Breast epithelium (tissue), 4 donors: ENCODE measurements at regions not wholly inside any gene's neighbourhood (a gene's known extent, or its start where the extent isn't known, plus 50 kb on each side); places are given as distances from the start of the nearest gene placed in this dataset.

Source experiments
- DNase-seq, 2 donors: peaks; one replicate each; pipeline ENCODE4 v3.0.0-alpha.2; 2019; ENCODE audit warnings: low spot score in 2 of 2
- H3K27ac ChIP-seq, 2 donors: fragments of 200-600 bp; sonication (generic) in 1 of 2; one replicate each; pipeline ENCODE4 v1.5.1; 2016 to 2019; ENCODE audit warnings: mild to moderate bottlenecking in 1 of 2
- H3K27me3 ChIP-seq, 2 donors: fragments of 200-600 bp; sonication (generic) in 1 of 2; one replicate each; pipeline versions ENCODE4 v1.5.1 to v1.6.0; 2017 to 2019; ENCODE audit warnings: control low read depth in 1 of 2, mild to moderate bottlenecking in 1 of 2
- H3K36me3 ChIP-seq: fragments of 200-600 bp; one replicate; pipeline ENCODE4 v1.5.1; 2019
- H3K4me1 ChIP-seq, 2 donors: fragments of 200-600 bp; sonication (generic); one replicate each; pipeline ENCODE4 v1.5.1; 2016 to 2019; ENCODE audit warnings: control low read depth in 1 of 2
- H3K4me3 ChIP-seq, 3 donors: fragments of 200-600 bp; sonication (generic); 1 replicate in 2 of 3; 2 replicates in 1 of 3; pipeline ENCODE4 v1.5.1; 2016 to 2019; ENCODE audit warnings: mild to moderate bottlenecking in 3 of 3, moderate library complexity in 2 of 3
- H3K9me3 ChIP-seq, 2 donors: fragments of 200-600 bp; sonication (generic) in 1 of 2; one replicate each; pipeline ENCODE4 v1.5.1; 2016 to 2019; ENCODE audit warnings: control low read depth in 1 of 2
- POLR2A ChIP-seq: fragments of 450-650 bp; IDR thresholded peaks from one replicate; pipeline ENCODE4 v1.6.1; 2016; ENCODE audit warnings: antibody characterized with exemption, mild to moderate bottlenecking, moderate library complexity
- POLR2AphosphoS5 ChIP-seq, 3 donors: sonication (generic); formaldehyde crosslinking; IDR thresholded peaks; one replicate each; pipeline ENCODE4 v1.6.1; 2017; ENCODE audit warnings: antibody characterized with exemption in 3 of 3
- intact Hi-C: fragments of 100-400 bp; cut with DNase I; formaldehyde crosslinking; loops from one replicate; pipeline ENCODE4 v1.15.1; 2023; ENCODE audit warnings: low total_unique reads
- TF ChIP-seq, protein P1 (sequence below), 3 donors: fragments of 450-650 bp; IDR thresholded peaks; one replicate each; pipeline ENCODE4 v1.5.1; 2016 to 2017; ENCODE audit warnings: antibody characterized with exemption in 3 of 3, mild to moderate bottlenecking in 3 of 3, moderate library complexity in 3 of 3

DNA sequence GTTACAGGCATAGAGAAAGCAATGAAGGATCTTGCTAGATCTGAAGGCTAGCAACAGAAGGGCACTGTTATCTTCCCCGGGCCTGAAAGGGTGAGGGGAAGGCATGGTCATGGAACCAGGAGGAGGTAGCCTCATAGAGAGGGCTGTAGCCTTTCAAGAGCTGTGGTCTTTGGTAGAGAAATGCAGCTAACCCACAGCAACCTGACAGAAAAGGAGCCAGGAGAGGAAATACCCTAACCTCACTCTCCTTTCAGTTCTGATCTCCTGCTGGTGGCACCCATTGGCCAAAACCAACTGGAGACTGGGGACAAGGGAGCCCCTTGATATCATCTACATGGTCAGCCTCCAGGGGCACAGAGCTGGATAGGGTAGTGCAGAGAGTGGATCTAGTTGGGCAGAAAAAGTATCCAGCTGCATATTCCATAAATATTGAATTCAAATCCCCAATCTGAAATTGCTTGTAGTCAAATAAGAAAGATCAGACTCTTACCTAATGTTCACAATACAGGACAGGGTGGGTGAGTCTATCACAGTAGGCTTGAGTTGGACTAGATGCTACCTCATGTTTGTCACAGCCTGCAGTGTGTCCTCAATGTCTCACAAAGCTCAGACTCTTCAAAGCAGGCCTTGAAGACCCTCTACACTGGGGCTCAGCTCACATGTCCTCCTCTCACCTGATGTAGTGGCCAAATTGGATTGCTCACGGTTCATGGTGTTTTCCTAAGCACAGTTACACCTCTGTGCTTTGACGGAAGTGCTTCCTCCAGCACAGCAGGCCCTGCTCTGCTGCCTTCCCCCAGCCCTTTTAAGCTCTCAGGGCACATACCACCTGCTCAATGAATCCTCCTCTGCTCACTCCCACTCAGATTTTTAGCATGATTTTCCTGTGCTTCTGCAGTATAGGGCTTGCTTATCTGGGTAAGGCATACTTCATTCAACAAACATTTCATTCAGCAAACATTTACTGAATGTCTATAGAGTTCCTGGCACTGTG, 74.1 kb upstream of the JUN start:
- Histone ChIP-seq H3K27ac (no peak overlapping the region), H3K4me3 (no peak overlapping the region), H3K9me3 (no peaks in the 10 kb centered on the region), H3K36me3 (no peaks in the 10 kb centered on the region), H3K27me3 (no peaks in the 10 kb centered on the region), H3K4me1 (no peaks in the 10 kb centered on the region)
- intact Hi-C loops = no loop called here
- TF ChIP-seq POLR2A = no peak
- TF ChIP-seq POLR2AphosphoS5 (IDR thresholded peaks at IDR 0.05) = no peak
- TF ChIP-seq, protein P1, sequence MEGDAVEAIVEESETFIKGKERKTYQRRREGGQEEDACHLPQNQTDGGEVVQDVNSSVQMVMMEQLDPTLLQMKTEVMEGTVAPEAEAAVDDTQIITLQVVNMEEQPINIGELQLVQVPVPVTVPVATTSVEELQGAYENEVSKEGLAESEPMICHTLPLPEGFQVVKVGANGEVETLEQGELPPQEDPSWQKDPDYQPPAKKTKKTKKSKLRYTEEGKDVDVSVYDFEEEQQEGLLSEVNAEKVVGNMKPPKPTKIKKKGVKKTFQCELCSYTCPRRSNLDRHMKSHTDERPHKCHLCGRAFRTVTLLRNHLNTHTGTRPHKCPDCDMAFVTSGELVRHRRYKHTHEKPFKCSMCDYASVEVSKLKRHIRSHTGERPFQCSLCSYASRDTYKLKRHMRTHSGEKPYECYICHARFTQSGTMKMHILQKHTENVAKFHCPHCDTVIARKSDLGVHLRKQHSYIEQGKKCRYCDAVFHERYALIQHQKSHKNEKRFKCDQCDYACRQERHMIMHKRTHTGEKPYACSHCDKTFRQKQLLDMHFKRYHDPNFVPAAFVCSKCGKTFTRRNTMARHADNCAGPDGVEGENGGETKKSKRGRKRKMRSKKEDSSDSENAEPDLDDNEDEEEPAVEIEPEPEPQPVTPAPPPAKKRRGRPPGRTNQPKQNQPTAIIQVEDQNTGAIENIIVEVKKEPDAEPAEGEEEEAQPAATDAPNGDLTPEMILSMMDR (IDR thresholded peaks at IDR 0.05) = no peak
- DNase-seq = no peak

DNA sequence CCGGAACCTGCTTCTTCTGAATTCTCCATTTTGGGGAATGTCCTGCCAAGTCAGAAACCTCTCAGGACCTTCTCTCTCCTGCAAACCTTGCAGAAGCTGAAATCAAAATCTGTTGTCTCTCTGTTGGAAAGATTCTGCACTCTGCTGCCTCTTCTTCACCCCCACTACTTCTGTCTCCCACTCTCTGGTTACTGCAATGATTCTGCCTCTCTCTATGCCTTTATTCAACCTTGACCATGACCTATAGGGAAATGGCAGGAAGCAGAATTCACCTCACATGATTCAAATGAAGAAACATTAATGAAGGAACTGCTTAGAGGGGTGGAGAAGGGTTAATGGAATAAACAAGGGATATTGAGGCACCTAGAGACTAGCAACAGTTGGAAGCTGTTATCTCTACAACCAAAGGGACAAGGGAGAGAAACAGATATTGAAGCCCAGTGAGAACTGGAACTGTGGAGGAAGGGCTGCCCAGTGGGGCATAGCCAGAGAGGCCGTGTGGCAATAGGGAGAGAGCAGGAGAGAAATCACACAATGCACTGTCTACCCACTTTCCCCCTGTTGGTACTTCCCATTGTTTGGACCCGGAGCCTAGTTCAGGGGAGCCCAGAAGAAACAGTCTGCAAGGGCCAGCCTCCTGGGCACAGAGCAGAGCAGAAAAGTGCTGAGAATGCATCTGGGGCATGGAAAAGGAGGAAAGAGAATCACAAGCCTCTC, 76.1 kb upstream of the JUN start:
- Histone ChIP-seq H3K27ac (no peak overlapping the region), H3K9me3 (no peaks in the 10 kb centered on the region), H3K36me3 (no peaks in the 10 kb centered on the region), H3K27me3 (no peaks in the 10 kb centered on the region), H3K4me3 (no peak overlapping the region), H3K4me1 (no peaks in the 10 kb centered on the region)
- intact Hi-C loops = no loop called here
- no peak for DNase-seq
- TF ChIP-seq POLR2A (no peak), POLR2AphosphoS5 (IDR thresholded peaks at IDR 0.05) (no peak)
- TF ChIP-seq, protein P1 (IDR thresholded peaks at IDR 0.05) = no peak

DNA sequence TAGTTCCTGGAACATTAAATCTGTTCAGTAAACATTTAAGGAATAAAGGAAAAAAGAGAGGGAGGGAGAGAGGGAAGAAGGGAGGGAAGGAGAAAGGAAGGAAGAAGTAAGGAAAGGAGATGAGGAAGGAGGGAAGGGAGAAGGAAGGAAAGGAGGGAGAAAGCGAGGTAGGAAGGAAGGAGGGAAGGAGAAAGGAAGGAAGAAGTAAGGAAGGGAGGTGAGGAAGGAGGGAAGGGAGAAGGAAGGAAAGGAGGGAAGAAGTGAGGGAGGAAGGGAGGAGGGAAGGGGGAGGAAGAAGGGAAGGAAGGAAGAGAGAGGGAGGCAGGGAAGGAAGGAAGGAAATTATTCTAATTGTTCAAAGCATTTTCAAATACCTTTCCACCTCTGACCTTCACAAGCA, 77.2 kb upstream of the JUN start:
- Histone ChIP-seq H3K27ac (no peak overlapping the region), H3K27me3 (no peaks in the 10 kb centered on the region), H3K4me1 (no peaks in the 10 kb centered on the region), H3K4me3 (no peak overlapping the region), H3K9me3 (no peaks in the 10 kb centered on the region), H3K36me3 (no peaks in the 10 kb centered on the region)
- no peak for DNase-seq
- intact Hi-C loops = no loop called here
- TF ChIP-seq POLR2AphosphoS5 (IDR thresholded peaks at IDR 0.05) (no peak), POLR2A (no peak)
- TF ChIP-seq, protein P1 (IDR thresholded peaks at IDR 0.05) = no peak

DNA sequence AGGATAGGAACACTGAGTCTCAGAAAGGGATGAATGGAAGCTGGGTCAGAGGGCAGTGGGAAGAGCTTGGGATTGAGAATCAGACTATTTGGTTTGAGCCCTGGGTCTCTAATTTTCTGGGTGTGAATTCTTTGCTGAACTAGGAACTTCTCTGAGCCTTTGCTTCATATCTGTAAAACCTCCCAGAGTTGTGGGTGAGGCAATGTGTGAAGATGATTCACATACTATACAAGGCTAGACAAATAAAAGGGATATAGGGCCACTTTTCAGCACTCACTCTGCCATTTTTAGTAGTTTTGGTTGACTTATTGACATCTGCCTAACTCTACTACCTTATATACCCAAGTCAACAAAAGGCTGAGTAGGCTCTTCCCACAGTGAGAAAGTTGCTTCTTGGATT, 77.7 kb upstream of the JUN start:
- TF ChIP-seq, protein P1 (IDR thresholded peaks at IDR 0.05) = no peak
- TF ChIP-seq POLR2A (no peak), POLR2AphosphoS5 (IDR thresholded peaks at IDR 0.05) (no peak)
- Histone ChIP-seq H3K9me3 (no peaks in the 10 kb centered on the region), H3K4me3 (no peak overlapping the region), H3K27me3 (no peaks in the 10 kb centered on the region), H3K36me3 (no peaks in the 10 kb centered on the region), H3K27ac (no peak overlapping the region), H3K4me1 (no peaks in the 10 kb centered on the region)
- intact Hi-C loops = no loop called here
- DNase-seq = no peak
